GM19043 (cell line): ENCODE measurements at regions not wholly inside any gene's neighbourhood (a gene's known extent, or its start where the extent isn't known, plus 50 kb on each side); places are given as distances from the start of the nearest gene placed in this dataset.

Source experiments
- ATAC-seq: cut with Tn5 transposase; IDR thresholded peaks from one replicate; pipeline ENCODE4 v1.9.1; 2021; ENCODE audit warnings: low read depth; ENCODE audit not compliant: unreplicated experiment

DNA sequence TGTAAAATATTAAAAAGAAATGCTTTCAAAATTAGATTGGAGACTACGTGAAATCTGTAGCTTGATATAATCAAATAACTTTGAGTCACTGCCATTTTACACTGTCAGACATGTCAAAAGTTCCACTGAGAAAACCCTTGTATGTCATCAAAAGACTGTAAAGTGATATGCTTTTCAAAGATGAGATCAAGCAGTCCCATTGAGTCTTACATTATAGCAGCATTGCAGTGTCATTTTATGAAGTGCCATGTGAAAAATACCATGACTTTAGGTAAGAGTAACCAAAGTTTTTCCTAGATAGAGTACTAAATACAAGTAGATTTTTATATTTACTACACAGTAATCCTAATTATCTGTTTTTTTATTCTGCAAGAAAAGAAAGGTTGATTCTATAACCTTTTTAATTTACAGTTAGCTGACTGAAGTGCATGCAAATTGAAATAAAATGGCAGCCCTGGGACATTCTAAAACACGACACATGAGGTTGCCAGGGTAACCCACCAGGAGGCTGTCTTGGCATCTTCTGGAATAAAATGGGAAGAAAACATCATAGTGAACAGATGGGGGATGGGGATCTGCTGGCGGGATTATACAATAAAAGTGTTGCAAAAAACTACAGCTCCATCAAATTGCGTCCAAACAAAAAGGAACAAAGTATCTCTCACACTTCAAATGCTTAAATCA is 91.3 kb upstream of the TMEM106B start:
- ATAC-seq = no peak

DNA sequence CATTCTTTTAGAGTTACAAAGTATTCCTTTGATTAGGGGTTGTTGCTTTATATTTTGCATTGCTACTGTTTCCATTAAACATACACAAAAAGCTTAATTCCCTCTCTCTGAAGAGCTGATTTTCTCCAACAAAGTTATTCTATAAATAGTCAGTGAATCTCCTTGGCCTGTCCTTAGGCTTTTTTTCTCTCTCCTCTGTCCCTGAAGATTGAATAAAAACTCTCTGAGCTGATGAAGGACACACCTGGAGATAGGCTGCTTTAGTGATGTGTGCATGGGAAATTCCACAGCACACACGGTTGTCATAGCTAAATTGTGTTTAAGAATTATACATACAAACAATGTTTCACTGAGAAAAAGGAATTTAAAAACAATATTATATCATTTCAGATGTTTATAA is 90.5 kb upstream of the TMEM106B start:
- no peak for ATAC-seq

DNA sequence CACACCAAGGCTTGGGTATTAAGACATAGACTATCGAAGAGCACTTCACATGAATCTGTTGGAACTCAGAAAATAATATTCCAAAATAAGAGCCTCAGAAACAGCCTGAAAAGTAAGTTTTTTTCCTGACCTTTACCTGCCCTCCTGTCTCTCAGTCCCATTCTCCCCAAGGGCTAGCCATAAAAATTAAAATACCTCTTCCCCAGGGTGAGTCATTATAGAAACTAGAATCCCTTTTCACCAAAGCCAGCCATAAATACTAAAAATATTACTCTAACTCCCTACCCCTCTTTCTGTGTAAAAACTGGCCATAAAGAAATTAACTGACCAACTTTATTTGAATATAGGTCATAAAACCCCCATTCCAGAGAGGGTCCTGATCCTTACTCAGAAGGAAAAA is 87.9 kb upstream of the TMEM106B start:
- ATAC-seq = no peak

DNA sequence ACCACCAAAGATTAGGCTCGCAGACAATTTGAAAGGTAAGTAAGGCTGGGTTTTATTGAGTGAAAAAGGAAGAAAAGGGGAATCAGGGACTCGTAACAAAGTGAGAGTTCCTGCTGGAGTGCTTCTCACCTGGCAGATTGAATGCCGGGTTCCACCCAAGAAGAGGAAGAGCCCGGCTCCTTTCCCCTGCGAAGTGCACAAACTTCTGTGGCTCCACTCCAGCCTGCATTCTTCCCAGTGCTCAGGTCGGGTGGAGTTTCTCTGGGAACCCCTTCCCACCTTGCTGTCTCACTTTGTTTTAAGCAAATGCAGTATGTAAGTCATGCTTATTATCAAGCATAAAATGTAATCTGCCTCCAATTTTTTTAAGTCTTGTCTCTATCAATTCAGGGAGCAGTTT is 87.1 kb upstream of the TMEM106B start:
- ATAC-seq = no peak

DNA sequence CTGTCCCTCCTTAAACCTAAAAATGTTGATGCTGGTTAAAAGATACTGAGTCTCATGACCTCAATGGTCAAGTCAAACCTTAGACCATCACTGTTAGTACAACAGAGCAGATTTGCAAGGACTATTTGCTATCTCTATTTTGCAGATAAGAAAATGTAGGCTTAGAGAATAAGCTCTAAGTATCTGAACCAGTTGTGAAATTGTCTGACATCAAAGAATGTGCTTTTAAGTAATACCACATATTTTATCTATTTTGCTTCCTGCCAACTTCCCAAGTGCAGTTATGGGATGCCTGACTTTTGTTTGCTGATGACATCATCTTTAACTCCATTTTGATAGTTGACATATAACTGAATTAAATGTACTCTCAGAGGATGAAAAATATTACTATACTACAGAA is 83.6 kb upstream of the TMEM106B start:
- ATAC-seq = no peak

DNA sequence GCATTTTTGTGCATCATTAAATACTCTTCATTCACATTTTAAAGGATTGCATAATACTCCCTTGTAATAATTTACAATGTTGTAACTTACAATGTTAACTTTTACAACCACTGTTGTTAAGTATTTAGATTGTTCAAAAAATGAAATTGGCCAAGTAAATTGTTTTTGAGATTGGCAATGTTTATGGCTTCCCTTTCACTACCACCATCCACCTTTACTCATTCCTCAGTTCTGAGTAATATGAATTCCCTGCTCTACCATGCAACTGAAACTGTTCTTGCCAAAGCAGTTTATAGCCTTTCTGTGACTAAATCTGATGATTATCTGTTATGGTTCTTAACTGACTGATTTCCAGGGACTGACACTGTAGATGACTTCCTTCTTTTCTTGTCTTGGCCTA is 80.5 kb upstream of the TMEM106B start:
- no peak for ATAC-seq

DNA sequence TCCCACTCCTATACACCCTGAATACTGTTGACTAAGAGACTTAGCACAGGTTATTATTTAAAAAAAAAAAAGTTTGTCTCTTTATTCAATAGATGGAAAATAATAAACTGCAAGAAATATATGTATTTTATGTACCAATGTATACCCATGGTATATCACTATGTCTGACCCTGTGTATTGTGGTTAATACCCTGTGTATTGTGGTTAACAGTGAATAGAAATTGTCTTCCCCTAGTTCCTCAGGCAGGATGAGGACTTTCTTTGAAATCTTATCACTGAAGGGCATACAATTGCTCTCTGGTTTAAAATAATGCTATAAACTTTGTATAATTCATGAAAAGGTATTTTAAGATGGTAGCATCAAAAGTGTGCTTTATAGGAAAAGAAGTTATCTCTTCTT is 80.0 kb upstream of the TMEM106B start:
- ATAC-seq = no peak

DNA sequence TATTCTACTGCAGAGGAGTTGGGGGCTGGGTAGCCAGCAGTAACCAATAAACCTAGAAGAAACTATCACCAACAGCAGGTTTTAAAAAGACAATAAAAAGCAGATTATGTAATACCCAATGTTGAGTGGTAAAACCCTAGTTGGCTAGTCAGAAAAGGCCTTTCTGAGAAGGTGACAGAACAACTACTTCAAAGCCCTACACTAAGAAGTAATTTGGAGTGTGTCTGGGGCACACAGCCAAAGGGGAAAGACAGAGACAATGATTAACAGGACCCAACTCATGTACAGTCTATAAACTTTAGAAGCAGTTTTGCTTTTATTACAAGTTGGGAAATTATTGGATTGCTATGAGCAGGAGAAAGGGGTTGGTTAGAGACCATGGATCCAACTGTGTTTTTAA is 77.2 kb upstream of the TMEM106B start:
- no peak for ATAC-seq

DNA sequence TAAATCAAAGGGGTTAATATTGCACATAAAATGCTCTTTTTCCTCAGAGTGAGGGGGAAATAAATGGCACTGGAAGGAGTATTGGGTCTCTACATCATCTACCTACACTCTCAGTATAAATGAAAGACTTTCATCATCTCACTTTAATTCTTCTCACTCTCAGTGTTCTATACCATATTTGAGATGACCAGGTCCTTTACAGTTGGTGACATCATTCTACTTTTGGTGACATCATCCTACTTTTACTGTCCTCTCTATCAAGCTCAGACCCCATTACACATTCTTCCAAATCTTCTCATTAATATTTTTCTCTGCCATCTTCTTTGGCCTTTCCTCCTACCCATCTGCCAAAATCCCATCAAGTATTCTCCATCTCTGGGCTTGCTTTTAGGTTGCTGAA is 74.6 kb upstream of the TMEM106B start:
- ATAC-seq = no peak

DNA sequence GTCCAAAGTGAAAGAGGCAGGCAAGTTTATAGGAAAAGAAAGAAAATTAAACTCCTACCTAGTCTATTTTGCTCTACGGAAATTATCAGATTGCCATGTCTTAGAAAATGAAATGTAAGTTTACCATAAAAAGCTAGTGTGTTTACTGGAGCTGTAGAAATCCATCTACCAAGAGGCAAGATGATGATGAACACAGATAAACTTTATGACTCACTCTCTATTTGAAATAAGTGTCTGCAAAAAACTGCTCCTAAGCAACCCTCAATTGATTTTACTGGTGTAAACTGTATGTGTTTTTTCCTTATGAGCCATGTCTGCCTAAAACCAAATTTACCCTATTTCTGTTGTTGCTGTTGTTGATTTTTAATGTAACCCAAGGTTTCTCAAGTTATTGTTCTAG is 73.8 kb upstream of the TMEM106B start:
- ATAC-seq = no peak

DNA sequence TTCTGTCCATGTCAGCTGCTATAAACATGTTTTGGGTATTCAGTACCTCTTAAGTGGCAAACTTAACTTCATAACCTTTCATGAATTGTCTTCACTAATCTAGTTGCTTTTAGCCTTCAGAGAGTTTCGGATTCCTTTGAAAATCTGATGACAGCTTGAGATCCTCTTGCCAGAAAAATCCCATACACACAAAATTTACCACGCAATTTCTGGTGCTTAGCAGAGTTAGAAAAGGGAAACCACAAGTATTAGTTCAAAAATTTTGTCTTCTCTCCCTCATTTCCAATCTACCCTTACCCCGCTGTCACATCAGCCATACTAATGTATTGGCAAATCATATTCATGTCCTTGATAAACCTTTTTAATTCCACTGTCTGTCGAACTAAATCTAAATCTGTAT is 72.7 kb upstream of the TMEM106B start:
- ATAC-seq = no peak

DNA sequence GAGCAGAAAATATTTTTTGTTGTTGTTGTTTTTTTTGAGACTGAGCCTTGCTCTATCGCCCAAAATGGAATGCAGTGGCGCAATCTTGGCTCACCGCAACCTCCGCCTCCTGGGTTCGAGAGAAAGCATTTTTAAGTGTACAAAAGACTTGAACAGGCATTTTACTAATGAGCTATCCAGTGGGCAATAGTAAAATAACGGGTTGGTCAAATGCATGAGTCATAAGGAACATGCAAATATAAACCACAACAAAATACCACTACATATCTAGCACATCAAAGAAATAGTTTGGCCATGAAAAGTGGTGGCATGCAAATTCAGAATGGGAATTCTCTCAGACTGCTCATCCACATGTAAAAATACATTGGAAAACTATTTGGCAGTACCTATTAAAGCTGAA is 71.7 kb upstream of the TMEM106B start:
- no peak for ATAC-seq

DNA sequence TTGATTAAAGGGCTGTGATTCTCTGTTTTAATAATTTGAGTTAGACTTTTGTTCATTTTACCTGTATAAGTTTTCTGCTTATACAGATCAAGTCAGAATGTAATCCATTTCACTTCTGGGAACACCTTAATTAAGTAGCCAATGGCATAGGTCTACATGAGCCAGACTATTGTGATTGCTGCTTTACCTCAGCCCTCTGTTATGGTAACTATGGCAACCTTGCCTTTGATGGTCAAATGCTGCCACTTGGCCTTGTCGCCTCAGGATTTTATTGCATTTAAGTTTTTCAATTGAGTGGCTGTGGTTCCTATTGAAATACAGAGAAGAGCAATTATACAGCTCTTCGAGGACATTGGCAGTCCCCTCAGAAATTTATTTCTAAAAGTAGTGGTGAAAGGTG is 64.3 kb upstream of the TMEM106B start:
- ATAC-seq = no peak

DNA sequence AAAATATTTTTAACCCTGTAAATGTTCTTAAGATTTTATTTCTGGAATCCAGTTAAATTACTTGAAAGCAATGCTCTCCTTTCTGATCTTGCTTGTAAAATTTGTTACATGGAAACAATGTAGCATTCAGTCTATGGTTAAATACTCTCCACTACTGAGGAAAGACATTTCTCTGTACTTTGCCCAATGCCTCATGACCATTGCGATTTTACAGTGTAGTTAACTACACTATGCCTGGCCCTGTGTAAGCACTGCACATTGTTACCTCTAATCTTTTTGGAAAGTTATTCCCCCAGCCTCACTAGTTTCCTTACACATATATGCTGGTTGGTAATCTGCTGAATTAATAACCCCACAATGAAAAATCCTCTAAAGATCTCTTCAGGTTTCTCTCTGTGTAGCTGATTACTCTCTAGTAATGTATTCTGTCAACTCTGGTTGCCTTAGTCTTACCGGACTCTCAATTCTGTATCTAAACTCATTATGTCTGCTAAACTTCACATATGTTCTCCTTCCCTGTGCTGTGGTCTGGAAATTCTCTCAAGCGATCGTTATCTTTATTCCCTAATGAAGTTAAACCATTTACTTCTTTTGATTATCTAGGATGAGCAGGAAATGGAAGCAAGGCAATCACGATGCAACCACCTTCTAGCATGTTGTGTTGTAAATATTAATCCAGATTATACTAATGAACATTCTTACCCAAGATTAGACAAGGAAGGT is 58.7 kb upstream of the TMEM106B start:
- ATAC-seq = no peak

DNA sequence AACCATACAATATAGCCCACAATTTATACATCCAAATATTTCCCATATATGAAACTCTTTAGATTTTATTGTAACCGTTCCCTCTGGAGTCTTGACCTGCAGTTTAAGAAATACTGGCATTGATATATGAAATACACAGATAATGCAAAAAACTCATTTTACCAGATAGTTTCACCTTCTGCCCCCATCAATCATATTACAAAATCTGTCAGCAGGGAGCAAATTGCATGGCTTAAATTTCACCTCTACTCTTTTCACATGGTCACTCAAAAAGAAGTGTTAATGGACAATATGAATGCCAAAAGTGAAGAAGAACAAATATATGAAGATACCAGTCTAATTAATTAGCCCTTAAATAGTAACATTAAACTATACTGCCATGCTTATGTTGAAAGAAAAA is 57.0 kb upstream of the TMEM106B start:
- ATAC-seq = no peak

DNA sequence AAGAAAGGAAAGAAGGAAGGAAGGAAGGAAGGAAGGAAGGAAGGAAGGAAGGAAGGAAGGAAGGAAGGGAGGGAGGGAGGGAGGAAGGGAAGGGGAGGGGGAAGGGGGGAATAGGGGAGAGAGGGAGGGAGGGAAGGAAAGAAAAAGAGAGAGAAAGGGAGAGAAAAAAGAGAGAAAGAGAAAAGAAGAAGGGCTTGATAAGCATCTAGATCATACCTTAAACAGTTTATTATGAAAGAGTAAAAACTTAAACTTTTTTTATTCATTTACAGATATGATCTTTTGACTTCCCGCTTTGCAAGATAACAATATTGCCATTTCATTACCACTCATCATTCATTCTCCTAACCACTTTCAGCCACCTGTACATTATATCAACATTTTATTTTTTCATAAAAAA is 53.6 kb upstream of the TMEM106B start:
- ATAC-seq = no peak

DNA sequence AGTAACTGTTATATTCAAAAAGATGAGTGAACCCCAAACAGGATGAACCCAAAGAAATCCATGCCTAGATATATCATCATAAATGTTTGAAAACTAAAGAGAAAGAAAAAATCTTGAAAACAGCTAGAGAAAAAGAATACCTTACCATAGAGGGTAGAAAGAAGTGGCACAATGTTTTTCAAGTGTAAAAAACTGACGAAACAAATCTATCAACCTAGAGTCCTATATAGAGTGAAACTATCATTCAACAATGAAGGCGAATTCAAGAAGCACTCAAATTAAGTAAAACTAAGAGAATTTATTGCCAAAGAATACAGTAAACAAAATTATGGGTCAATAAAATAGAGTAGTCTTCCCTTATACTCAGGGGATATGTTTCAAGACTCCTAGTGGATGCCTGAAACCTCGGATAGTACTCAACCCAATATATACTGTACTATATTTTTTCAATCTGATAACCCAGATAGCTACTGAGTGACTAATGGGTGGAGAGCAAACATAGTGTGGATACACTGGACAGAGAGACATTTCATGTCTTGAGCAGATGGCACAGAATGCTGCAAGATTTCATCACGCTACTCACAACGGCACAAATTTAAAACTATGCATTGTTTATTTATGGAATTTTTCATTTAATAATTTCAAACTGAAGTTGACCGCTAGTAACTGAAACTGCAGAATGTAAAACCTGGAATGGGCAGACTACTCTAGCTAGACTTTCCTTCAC is 52.6 kb upstream of the TMEM106B start:
- ATAC-seq = no peak

DNA sequence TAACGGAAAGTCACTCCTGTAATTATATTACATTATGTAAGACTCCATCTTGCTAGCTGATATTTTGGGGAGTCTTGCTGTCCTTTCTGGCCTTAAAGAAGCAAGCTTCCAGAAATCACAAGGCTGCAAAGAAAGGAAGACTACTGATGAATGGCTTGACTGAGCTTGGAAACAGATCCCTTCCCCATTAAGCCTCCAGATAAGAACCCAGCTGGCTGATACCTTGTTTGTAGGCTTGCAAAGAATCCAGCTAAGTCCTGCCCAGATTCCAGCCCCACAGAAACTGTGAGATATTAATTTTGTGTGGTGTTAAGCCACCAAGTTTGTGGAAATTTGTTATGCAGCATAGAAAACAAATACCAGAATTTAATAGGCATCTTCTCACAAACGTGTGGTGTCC is 49.9 kb upstream of the TMEM106B start:
- ATAC-seq = no peak
